ENCODE measurements at regions not wholly inside any gene's neighbourhood (a gene's known extent, or its start where the extent isn't known, plus 50 kb on each side); places are given as distances from the start of the nearest gene placed in this dataset.

DNA sequence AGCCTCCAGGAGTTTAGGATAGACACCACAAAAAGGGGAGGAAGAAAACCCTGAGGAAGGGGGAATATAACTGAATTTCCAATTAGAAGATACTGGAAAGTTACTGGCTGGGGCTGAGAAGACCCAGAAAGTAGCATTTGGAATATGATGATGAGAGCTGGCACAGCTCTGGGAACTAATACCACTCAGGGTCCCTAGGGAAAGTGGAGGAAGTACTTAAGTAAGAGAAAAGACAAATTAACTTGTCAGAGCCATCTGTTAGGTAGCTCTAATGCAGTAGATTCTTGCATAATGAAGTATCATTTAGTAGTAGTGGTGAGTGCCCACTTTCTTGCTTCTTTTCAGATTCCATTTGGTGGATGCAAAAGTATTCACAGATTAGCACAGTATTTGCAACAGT lies 90.8 kb upstream of the TSPAN5 start:
- FAIRE-seq (no peak), DNase-seq (ENCODE audit: low read depth, low spot score) (no peak)
- Histone ChIP-seq H3K4me3 (ENCODE audit: control insufficient read depth in 2 of 3, extremely low read depth in 1 of 3, insufficient read depth in 2 of 3, low read depth in 1 of 3, low read length in 3 of 3) (no peak overlapping the region), H2AFZ (ENCODE audit: control insufficient read depth, low read length) (no peak overlapping the region), H3K9me3 (ENCODE audit: control insufficient read depth, low read depth, low read length) (no peaks in the 10 kb centered on the region), H3K79me2 (ENCODE audit: control insufficient read depth, insufficient read depth, low read length) (no peaks in the 10 kb centered on the region), H3K9ac (ENCODE audit: control insufficient read depth, extremely low read depth, insufficient read depth, low read length) (no peak overlapping the region), H3K27me3 (ENCODE audit: control insufficient read depth, extremely low read depth, insufficient read depth, low read length) (no peaks in the 10 kb centered on the region), H3K27ac (ENCODE audit: control insufficient read depth, insufficient read depth, low read length) (no peak overlapping the region), H3K4me1 (ENCODE audit: control insufficient read depth, extremely low read depth, insufficient read depth, low read length) (no peaks in the 10 kb centered on the region), H3K4me2 (ENCODE audit: control insufficient read depth, extremely low read depth, insufficient read depth, low read depth, low read length) (no peak overlapping the region), H3K36me3 (ENCODE audit: control insufficient read depth in 2 of 2, extremely low read depth in 1 of 2, insufficient read depth in 2 of 2, low read length in 2 of 2) (no peaks in the 10 kb centered on the region), H4K20me1 (ENCODE audit: control insufficient read depth, extremely low read depth, insufficient read depth, low read length) (no peaks in the 10 kb centered on the region), H3K9me1 (ENCODE audit: control insufficient read depth, extremely low read depth, insufficient read depth, low read length) (no peaks in the 10 kb centered on the region)
- TF ChIP-seq EZH2 (IDR thresholded peaks at IDR 0.05; ENCODE audit: low read length) (no peak), CTCF (optimal IDR thresholded peaks at IDR 0.05 in 1 of 3, IDR thresholded peaks at IDR 0.05 in 1 of 3, conservative IDR thresholded peaks at IDR 0.05 in 1 of 3; ENCODE audit: extremely low read depth in 1 of 3, insufficient read depth in 2 of 3, low read length in 3 of 3) (no peak)
- dilution Hi-C loops (cut with MboI; ENCODE audit: extremely low pct_ligation_motif_present, low sequenced_read_pairs) = no loop called here

DNA sequence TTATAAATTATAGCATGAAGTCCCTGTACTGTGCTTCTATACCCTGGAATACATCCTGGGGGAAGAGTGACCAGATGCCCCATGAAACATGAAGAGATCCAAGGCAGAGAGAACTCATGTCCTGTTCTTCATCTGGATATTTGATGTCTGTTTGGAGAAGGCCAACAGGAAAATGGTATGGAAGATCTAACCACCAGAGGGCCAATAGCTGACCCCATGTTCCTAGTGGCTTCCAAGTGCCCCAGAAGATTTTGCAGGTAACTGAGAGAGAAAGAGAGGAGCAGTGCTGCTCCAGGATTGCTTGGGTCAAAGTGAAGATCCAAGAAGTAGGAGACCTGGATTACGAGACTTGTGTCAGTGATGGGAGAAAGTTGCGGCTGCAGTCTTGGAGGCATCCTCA lies 90.2 kb upstream of the TSPAN5 start:
- Histone ChIP-seq H3K27ac (ENCODE audit: control insufficient read depth, insufficient read depth, low read length) (no peak overlapping the region), H3K9me3 (ENCODE audit: control insufficient read depth, low read depth, low read length) (no peaks in the 10 kb centered on the region), H3K4me2 (ENCODE audit: control insufficient read depth, extremely low read depth, insufficient read depth, low read depth, low read length) (no peak overlapping the region), H3K9me1 (ENCODE audit: control insufficient read depth, extremely low read depth, insufficient read depth, low read length) (no peaks in the 10 kb centered on the region), H3K9ac (ENCODE audit: control insufficient read depth, extremely low read depth, insufficient read depth, low read length) (no peak overlapping the region), H3K4me1 (ENCODE audit: control insufficient read depth, extremely low read depth, insufficient read depth, low read length) (no peaks in the 10 kb centered on the region), H3K79me2 (ENCODE audit: control insufficient read depth, insufficient read depth, low read length) (no peaks in the 10 kb centered on the region), H2AFZ (ENCODE audit: control insufficient read depth, low read length) (no peak overlapping the region), H3K36me3 (ENCODE audit: control insufficient read depth in 2 of 2, extremely low read depth in 1 of 2, insufficient read depth in 2 of 2, low read length in 2 of 2) (no peaks in the 10 kb centered on the region), H3K27me3 (ENCODE audit: control insufficient read depth, extremely low read depth, insufficient read depth, low read length) (no peaks in the 10 kb centered on the region), H4K20me1 (ENCODE audit: control insufficient read depth, extremely low read depth, insufficient read depth, low read length) (no peaks in the 10 kb centered on the region), H3K4me3 (ENCODE audit: control insufficient read depth in 2 of 3, extremely low read depth in 1 of 3, insufficient read depth in 2 of 3, low read depth in 1 of 3, low read length in 3 of 3) (no peak overlapping the region)
- no peak for FAIRE-seq
- dilution Hi-C loops (cut with MboI; ENCODE audit: extremely low pct_ligation_motif_present, low sequenced_read_pairs) = no loop called here
- no peak for TF ChIP-seq EZH2 (IDR thresholded peaks at IDR 0.05; ENCODE audit: low read length)
- peak in 1 of 3 experiments; percentile 4 for TF ChIP-seq CTCF (optimal IDR thresholded peaks at IDR 0.05 in 1 of 3, IDR thresholded peaks at IDR 0.05 in 1 of 3, conservative IDR thresholded peaks at IDR 0.05 in 1 of 3; ENCODE audit: extremely low read depth in 1 of 3, insufficient read depth in 2 of 3, low read length in 3 of 3)
- DNase-seq (ENCODE audit: low read depth, low spot score) = no peak
